Stimulated activated naive CD4-positive, alpha-beta T cell (primary cell): ENCODE measurements at regions not wholly inside any gene's neighbourhood (a gene's known extent, or its start where the extent isn't known, plus 50 kb on each side); places are given as distances from the start of the nearest gene placed in this dataset.

Experiments used
- DNase-seq, 6 experiments: peaks; one replicate each; lab custom pipeline; 2025; lab: John Stamatoyannopoulos, UW

DNA sequence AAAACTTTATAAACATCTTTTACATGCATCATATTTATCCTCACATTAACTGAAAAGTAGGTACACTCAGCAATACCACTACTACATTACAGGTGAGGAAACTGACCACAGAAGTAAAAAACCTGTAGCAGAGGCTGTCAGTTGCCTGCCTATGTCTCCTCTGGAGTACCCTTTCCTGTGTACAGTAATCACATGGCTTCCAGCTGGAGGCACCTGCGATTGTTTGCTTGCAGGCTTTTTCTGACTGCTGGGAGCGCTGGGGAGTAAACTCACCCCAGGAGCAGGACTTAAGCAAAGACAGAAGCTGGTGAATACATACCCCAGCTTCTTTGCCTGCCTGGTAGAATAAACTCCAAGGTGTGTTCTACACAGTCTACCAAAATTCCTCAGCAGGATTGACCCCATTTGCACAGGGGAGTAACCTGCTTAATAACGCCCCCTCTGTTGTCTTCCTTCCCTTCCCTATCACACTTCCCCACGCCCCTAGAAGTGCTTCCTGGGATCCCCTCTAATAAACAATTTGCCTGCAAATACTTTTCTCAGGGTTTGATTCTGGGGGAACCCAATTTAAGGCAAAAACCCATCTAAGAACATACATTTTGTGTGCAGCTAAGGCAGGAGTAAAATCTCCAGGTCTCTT is 138.9 kb downstream of the PTH2R start:
- no peak for DNase-seq

DNA sequence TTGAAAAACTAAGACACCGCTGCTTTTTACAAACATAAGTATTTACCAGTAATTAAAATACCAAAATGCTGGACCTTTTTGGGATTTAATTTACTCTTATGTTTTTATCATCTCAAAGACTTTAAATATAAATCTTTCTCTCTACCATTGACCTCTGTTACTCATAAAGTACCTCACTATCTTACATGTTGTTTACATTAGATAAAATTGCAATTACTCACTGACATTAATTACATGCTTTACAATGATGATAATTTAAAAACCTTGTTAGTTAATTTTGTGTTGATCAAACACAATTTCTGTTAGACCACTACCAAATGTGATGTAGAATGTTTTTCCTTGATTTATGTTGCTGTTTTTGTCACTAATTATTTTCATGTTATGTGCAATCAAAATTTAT is 139.5 kb downstream of the PTH2R start:
- no peak for DNase-seq

DNA sequence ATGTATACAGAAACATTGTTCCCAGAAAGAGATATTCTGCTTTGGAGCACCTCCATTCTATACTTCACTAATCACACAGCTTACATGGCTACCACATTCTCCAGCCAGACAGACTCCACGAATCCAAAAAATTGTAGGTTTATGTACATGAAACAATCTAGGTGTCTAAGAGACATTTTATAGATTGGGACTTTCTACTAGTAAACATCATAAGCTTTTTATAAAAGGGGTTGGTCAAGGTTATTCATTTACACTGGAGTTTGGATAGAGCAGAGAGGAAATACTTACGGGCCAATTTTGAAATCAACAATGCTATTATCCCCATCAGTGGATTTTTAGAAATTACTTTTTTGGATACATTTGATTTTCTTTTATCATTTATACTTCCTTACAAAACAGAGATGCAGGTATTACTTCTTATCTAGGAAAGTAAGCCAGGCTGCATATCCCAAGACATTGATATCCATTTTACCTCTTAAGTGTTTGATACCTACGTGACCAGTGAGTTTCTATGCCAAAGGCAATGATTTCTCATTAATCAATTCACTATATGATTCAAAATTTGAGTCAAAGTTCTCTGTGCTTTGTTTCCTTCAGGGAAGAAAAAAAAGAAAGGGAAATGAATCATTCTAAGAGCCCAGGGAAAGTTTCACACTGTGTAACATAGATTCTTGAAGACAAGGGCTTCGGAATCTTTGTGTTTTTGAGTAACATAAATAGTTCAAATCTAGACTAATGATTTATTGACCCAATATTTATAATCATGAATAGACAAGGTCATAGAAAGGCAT is 140.5 kb downstream of the PTH2R start:
- no peak for DNase-seq

DNA sequence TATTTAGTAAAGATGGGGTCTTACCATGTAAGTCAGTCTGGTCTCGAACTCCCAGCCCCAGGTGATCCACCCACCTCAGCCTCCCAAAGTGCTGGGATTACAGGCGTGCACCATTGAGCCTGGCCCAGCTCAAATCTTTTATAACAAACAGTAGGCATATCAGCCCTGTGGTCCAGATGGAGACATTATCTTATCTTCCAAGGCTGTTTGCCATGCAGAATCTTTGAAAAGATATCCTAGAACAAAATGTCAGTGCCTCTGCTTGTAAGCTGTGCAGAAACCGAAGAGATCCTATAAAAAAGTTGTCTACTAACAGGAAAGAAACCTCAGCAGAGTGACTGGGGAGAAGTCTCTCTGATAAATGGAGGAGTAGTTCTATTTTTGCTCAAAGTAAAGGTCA is 142.1 kb downstream of the PTH2R start:
- DNase-seq: no peak

DNA sequence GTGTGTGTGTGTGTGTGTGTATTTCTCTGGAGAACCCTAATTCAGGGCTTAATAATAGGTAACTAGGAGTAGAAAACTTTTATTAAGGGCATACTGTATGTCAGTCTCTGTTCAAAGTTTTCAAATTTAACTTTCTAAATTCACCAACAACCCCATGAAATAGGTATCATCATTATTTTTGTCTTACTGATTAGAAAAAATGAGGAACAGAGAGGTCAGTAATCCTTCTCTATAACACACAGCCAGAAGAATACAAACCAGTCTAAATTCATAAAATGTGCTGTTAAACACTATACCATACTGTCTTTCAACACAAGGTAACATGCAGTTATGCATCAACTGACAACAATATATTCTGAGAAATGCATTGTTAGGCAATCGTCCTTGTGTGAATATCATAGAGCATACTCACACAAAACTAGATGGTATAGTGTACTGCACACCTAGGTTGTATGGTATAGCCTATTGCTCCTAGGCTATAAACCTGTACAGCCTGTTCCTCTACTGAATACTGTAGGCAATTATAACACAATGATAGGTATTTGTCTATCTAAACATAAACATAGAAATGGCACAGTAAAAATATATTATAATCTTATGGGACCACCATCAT is 143.1 kb downstream of the PTH2R start:
- no peak for DNase-seq

DNA sequence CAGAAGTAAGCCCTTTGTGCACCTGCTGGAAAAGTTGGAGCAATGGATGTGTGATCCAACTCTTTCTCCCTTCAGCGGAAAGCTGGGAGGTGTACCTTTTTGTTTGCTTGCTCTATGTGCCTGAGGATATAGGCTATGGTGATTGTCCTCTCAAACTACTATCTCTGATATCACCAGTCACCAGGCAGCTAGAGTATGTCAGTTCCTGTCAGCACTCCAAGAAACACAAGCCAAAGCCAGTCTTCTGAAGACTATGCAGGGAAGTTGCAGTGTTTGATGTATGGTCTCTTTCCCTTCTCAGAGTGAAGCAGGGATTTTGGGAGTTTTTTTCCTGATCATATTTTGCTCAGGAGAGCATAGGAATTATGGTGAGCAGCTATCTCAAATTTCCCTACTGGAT is 146.4 kb downstream of the PTH2R start:
- DNase-seq: no peak

DNA sequence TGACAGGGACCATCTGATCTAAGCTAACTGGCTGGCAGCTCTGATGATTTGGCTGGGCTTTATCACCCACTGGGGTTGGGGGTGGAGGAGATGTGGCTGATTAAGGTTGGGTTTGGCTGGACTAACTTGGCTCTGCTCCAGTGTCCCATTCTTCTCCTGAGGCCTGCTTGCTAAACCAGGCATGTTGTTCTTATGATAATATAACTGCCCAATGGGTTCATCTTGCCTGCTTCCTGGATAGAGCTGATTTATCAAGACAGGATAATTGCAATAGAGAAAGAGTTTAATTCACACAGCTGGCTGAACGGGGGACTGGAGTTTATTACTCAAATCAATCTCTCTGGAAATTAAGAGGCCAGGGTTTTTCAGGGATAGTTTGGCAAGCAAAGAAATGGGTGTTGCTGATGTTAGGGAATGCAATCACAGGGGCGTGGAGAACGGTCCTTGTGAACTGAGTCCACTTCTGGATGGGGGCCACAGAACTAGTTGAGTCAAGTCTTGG is 150.4 kb downstream of the PTH2R start:
- no peak for DNase-seq

DNA sequence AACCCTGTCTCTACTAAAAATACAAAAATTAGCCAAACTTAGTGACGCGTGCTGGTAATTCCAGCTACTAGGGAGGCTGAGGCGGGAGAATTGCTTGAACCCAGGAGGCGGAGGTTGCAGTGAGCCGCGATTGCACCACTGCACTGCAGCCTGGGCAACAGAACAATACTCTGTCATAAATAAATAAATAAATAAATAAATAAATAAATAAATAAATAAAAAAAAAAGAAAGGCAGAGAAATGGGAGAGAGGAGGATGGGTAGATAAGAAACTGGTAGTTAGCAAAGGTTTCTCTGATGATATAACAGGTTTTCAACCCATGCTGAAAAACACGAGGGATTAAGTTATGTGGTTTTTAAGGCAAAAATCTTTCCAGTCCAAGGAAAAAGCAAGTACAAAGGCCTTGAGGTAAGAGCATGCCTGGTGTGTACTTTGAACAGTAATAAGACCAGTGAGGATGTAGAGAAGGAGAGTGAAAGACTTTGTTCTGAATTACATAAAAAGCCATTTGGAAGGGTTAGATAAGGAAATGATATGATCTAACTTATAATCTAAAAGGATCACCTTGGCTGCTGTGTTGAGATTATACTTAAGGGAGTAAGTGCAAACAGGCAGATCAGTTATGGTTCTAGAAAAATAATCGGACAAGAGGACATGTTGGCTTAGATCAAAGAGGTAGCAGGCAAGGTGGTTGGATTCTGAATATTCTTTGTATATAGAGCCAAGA is 159.3 kb downstream of the PTH2R start:
- DNase-seq: no peak

DNA sequence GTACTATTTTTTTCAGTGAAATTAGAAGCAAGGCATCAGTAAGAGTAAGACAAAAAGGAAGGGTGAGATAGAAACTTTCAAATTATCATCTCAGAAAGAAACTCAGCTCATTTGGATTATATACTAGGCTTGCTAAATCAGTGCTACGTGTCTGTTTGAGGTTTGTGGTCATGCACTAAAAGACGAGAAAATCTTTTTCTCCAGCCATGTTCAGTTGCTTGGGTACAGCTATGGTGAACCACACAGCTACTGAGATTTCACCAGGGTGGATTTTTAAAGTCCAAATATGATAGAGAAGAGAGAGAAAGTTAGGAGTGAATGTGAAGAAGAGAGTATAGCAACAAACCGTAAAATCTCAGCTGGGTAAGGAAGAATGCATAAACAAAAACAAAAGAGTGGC is 161.6 kb downstream of the PTH2R start:
- DNase-seq: no peak

DNA sequence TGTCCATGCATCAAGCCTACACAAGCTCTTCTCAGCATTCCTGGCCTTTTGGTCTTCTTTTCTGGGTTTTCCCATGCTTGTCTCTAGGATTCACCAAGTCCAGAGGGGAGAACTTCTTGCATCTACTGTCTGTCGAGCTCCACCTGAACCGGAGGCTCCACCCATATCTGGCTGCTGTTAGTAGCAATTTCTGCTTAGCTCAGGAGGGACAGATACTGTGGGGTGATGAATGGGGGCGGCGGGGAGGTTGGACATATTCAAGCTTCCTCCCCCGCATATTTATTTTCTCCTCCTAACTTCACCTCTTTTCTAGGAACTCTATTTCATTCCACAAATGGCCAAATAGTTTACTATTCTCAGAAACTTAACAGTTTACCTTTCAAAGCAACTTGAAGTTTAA is 163.5 kb downstream of the PTH2R start:
- DNase-seq: no peak

DNA sequence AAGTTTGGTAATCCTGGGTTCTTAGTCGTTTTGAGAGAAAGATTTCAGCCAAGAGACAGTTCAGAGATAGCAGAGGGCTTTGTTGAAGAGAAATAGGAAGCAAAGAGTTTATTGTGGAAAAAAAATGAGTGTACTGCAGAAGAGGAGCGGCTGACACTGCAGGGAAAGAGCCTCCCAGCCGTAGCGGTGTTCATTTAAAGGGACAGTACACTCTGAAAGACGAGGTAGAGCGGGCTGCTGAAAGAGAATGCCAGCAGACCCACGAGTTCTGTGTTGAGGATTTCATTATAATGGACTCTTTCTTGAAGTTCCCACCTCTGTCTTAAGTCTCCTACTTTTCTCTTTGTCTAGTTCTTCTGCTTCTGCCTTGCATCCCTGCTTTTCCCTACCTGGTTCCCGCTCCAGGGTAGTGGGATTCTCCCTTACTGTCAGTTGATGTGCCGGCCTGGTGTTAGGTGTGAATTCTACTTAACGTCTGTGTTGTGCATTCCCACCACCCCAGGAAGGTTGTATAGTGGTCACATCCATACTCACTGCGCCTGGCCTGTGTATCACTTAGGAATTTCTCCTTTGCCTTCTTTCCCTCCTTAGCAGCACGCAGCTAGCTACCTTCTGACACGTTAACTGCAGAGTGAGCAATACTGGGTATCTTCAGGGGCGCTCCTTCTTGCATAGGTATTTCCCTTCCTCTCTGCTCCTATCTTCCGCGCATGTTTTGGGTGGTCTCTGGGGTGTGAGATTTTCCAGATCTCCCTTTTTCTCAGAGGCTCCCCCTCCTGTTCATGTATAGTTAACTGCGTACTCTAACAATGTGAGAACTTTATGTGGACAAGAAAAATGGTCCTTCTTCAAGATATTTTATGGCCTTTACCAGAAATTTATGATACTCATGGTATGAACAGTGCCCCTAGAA is 164.5 kb downstream of the PTH2R start:
- DNase-seq: no peak

DNA sequence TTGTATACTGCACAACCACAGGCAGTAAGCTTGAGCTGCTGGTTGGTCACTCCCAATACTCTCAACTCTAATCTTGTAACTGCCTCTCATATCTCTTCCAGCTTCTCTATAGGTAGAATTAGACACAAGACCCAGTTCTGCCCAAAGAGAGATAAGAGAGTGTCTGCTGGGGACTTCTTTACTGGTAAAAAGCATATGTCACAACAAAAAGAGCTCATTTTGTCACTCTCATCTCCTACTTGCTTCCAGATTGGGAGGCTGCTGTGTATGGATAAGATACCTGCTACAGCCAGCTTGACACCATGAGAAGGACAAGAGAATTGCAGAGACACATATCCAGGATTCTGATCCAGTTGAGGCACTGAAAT is 165.2 kb downstream of the PTH2R start:
- DNase-seq: no peak

DNA sequence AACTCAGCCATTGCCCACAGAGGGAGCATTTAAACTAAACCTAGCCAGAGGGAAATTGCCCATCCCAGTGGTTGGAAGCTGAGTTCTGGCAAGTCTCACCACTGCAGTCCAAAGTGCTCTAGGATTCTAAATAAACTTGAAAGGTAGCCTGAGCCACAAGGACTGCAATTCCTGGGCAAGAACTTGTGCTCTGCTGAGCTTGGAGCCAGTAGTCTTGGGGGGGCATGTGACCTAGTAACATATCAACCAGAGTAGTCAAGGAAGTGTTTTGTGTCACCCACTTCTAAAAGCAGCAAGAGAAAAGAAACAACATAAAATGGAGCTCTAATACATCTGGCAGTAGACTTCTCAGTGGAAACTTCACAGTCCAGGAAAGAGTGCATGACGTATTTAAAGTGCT is 167.0 kb downstream of the PTH2R start:
- no peak for DNase-seq

DNA sequence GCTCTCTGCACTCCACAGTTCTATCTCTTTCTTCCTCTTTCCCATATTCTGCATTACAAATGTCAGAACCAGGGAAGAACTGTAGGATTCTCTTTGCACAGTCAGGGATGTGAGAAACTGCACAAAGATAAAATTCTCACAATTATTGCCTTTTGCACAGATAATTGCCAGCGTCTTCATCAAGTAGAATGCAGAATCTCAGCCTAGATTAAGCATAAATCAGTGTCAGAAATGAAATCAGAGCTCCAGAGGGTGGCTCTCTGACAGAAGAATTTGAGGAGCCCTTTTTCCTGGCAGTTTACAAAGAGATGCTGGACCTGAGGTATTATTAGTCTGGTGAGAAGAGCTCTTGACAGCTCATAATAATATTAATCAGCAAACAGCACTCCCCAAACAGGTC is 173.1 kb downstream of the PTH2R start:
- DNase-seq: no peak

DNA sequence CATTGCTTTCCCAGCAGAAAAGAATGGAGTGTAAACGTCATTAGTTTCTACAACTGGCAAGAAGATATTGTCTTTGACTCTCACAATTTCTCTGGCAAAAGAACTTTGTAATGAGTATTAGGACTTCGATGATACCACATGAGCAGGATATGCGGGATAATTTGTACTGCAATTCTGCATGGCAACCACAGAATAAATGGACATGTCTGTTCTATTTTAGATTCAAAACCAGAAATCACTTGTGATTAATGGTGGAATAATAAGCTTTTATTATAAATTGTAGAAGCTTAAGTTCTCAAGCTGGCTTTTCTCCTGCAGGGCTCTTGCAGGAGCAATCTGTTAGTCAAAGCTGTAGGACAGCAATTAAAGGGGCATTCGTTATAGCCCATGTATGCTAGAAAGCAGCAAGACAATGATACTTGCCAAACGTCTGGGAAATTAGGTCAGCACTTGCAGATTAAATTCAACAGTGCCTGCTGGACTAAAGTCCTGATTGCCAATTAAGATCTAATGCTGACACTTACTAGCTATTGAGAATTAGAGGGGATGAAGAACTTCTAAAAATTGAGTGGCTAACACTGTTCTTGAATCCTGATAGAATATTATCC is 177.9 kb downstream of the PTH2R start:
- no peak for DNase-seq

DNA sequence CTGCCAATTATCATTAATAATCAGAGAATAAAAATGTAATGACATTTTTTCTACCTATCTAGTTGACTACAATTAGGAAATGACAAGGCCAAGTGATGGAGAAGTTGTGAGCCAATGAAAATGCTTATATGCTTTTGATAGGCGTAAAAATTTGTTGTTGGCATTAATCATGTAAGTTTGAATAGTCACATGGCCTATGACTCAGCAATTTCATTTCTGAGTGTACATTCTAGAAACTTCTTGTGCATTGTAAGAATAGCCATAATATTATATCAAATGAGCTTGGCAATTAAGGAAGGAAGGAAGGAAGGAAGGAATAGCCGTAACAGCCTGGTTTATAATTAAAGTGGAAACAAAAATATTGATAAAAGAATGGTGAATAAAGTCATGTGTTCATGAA is 179.9 kb downstream of the PTH2R start:
- DNase-seq: no peak

DNA sequence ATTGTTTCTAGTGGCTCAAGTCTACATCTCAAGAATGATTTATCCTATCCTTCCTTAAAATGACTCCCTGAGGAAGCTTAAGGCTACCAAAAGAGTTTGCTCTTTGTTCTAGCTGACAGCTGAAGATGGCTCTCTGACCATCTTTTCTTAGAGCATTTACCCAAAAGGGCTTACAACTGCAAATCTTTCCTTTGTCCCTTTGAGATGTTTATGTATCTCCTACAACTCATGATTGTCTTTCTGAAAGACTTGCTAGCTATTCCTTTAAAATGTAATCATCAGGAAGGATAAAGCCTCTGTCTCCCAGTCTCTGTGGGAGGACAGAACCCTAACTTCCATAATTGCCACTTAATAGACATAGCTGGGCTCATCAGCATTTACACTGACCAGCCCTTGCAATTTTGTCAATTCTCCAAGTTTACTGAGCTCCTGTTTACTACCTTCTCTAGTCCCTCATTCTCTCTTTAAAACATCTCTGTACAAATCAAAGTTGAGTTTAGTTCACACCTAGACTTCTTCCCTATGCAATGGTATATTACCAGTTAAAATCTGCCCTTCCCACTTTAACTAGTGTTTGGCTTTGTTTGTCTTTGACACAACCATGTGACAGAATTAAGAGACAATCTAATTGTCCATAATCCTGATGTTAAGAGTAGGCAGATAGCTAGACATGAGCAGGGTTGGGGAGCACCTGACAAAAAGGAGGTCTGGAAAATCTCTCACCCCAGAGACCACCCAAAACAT is 188.2 kb downstream of the PTH2R start:
- DNase-seq: no peak

DNA sequence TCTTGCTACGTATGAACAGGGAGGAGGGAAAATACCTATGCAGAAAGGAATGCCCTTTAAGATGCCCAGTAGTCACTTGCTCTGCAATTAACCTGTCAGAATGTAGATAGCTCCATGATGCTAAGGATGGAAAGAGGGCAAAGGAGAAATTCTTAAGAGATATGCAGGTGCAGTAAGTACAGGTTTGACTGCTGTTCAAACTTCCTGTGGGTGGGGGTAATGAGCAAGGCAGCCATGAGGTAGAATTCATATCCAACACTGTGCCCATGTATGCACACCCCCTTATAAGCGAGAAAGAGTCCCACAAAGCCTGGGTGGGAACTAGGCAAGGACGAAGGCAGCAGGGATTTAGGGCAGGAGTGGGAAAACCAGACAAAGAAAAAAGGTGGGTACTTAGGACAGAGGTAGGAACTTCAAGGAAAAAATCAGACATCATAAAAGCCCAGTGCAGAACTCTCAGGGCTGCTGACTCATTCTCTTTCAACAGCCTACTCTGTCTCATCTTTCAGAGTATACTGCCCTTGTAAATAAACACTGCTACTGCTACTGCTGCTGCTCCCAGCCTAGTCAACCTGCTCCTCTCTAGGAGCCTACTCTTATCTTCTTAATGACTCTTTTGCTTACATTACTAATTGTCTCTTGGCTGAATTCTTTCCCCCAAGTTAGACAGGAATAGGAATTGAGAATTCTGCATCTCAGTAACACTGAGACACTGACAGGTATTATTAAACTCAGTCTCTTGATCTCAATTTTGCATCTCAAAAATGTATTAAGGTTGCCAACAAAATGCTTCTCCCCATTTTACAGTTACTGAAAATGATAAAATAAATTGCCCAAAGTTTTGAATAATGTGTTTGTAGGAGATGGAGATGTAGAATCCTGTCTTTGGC is 189.0 kb downstream of the PTH2R start:
- no peak for DNase-seq

DNA sequence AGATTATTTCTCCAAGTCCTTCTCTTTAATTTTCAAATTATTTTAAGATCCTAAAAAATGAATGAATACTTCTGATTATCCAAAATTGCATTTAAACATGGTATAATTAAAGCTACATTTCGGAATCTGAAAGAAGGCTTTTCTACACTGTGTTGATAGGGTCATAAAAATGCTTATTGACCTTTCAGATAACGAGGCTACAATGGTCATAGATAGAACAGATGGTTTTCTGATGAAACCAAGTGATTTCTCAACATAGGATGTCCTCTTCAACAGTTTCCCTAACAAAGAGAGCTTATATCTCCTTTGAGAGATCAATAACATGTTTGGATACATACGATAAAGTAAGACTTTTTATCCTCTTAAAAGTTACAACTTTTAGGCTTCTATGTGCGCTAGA is 201.1 kb downstream of the PTH2R start:
- no peak for DNase-seq
